NCI-H82 (cell line): ENCODE measurements at regions not wholly inside any gene's neighbourhood (a gene's known extent, or its start where the extent isn't known, plus 50 kb on each side); places are given as distances from the start of the nearest gene placed in this dataset.
A peak's percentile ranks its signal among the peaks of the same experiment; 100 is the strongest.

Source experiments
- DNase-seq: peaks from one replicate; lab custom pipeline; 2025; lab: John Stamatoyannopoulos, UW

- DNase-seq: no peak
Observed at GRCh38 chr17:79281803-79282202, 207.2 kb downstream of the ENGASE start.

DNA sequence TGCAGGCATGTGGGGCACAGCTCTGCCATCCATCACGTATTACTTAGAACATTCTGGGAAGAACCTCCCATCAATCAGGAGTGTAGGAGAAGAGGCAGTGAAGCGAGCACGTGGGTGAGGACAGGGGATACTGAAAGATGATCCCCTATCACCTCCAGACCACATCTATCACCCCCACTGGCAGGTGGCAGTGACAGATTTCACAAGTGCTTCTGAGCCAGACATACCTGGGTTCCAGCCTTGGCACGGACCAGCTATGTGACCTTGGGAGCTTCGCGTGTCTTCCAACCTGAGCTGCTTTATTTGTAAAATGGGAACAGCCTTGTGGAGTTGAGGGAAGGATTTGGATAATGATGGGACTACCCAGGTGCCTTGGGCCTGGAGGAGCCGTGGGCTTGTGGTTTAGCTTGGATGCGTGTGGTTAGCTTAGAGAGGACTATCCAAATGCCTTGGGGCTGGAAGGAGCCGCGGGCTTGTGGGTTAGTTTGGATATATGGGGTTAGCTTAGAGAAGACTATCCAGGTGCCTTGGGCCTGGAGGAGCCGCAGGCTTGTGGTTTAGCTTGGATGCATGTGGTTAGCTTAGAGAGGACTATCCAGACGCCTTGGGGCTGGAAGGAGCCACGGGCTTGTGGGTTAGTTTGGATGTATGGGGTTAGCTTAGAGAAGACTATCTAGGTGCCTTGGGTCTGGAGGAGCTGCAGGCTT, 206.4 kb downstream of the ENGASE start:
- DNase-seq: no peak

DNA sequence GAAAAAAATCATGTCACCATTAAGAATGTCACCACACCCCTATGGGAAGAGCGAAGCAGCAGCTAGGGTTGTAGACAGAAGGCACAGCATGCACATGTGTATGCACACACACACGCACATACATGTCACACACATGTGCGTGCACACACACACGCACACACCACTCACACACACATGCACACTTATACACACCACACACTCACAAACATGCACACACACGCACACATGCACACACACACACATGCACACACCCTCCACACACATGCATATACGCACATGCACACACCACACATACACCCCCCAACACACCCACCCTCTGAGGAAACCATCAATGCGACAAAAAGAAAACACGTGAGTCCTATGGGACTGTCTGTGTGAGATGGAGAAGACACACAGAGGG, 205.4 kb downstream of the ENGASE start:
- DNase-seq: no peak

DNA sequence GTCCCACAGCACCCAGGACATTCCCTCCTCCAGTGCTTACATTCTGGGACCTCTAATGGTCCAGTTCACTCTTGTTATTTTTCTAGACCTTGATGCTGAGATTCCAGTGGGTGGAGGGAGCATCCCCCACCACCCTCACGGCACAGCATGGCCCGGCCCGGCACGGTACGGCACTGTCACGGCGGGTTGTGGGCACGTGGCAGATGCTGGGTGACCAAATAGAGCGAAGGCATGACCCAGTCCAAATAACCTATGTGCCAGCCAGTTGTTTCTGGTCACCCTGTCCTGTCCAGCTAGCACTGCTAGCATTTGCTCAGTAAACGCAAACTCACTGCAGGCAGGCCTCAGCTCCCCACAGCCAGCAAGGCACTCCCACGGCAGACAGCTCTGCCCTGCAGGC, 204.7 kb downstream of the ENGASE start:
- no peak for DNase-seq

DNA sequence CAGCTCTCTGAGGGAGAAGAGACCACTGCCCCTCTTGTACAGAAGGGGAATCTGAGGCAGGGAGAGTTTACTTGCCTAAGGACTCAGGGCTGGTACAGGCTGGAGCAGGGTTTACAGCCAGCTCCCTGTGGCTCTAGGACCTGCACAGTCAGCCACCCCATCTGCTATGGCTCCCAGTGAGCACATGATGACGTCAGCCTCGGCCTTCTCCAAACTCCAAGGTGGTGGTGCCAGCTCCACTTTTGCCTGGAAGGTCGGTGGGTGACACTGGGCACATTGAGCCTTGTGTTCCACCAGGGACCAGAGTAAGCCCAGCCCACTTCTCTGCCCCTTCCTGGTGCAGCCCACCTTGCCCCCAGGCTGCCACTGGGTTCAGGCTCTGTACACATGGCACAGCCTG, 202.2 kb downstream of the ENGASE start:
- DNase-seq: peak; percentile 28

- DNase-seq: no peak
Observed at GRCh38 chr17:79273660-79274059, 199.0 kb downstream of the ENGASE start.

DNA sequence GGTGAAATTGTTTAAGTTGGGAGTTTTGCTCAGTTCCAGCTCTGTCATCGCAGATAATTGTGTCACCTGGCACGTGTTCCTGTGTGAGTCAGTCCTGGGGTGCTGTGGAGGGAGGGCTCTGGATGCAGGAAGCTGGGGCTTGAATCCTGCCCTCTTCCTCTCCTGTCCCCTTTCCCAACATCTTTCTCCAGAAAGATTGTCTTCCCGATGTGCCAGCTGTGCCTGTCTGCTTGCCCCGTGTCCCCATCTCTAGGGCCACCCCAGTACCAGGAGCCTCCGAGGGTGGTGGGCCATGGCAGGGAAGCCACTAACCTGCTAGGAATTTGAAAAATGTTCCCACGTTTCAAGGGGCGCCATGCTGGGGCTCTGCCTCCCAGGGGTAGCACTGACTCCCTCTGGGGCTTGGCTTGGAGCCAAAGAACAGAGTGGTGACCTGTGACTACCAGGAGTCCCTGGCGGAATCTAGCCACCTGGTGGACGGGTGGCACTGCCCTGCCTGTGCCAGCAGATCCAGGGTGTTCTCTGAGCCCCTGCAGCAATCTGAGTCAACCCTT, 198.1 kb downstream of the ENGASE start:
- no peak for DNase-seq

- no peak for DNase-seq
Observed at GRCh38 chr17:79272220-79272619, 197.6 kb downstream of the ENGASE start.

DNA sequence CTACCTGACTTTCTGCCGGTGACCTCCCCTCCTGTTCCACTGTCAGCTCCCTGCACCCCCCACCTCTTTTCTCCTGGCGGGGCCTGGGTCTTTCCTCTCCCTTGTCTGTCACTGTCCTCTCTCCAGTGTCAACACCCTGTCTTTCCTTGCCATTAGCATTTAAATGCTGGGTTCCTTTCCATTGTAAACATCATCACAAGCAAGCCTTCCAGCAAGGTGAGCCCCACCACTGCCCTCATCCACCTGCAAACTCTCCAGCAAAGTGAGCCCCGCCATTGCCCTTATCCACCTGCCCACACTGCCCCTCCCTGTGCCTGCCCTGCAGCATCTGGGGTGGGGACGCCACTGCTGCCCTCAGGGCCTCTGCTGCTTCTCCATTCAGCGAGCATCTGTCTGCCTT, 195.0 kb downstream of the ENGASE start:
- no peak for DNase-seq

DNA sequence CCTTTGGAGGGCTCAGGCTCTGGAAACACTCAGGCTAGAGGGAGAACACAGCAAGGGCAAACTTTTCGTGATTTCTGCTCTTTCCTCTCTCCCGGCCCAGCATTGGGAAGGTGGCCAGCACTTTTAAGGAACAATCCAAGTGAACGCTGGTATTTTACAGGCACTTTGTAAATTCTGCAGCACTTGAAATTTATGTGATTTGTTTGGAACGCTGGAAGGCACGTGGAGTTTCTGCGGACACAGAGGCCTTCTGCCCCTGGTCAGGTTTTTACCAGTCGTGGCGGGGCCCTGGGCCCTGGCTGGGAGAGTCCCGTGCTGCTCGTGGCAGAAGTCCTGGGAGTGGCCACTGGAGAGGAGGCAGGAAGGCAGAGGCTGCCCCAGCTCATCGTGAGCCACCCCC, 188.6 kb downstream of the ENGASE start:
- DNase-seq: no peak

GRCh38 chr17:79262624-79263023, 188.0 kb downstream of the ENGASE start:
- DNase-seq: no peak

DNA sequence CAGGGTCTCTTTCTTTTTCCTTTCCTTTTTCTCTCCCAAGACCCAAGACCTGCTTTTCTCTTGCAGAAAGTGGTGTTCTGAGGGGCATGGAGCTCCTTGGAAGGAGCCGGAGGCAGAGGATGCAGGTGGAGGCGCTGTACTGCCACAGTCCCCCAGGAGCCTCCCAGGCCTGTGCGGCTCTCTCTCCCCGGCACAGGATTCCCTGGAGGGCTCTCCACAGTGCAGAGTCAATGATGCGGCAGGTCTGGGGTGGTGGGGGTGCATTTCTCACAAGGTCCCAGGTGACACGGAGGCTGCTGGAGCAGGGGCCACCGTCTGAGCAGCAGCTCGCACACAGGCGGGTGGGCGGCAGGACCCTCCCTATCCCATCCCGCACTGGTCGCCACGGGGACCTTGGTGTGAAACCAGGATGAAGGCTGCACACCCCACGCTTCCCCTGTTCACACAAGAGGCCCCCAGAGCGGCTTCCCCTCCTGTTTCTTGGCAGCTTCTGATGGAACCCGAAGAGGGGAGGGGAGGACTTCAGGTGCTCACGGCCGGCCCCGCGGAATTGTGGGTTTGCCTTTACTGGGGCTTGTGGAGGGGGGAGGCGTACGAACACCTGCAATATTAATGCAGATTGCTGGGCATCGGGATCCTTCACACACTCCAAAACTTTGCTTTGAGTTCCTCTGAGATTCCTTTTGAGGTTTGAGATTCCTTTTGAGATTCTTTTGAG, 186.9 kb downstream of the ENGASE start:
- no peak for DNase-seq

- no peak for DNase-seq
Observed at GRCh38 chr17:79258843-79259242, 184.2 kb downstream of the ENGASE start.

GRCh38 chr17:79258041-79258440, 183.4 kb downstream of the ENGASE start:
- DNase-seq: no peak

DNA sequence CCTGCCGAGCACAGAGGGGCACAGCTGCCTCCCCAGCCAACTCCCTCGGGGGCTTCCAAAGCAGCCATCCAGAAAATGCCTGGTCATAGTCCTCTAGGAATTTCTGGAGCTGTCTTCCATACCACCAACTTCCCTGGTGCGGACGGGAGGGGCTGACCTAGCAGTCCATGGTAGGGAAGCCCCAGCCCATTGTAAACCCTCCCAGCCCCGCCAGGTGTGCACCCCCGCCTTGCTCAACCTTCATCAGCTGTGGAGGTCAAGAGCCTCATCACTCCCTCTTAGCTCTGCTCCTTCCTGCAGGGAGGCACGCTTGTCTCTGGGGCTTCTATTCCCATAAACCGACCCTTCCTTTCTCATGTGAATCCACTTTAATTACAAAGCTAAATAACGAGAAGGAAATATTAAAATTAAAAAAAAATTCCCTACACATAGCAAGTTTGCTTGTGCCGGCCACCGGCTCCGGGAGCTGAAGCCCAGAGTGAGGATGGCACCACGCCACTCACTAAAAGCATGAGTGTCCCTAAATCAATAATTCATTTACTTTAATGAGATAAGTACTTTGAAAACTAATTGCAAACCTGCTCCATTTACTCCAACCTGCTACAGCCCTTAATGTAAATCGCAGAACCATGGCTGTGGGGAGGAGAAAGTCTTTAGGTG, 181.4 kb downstream of the ENGASE start:
- peak; percentile 34 for DNase-seq

- DNase-seq: no peak
Observed at GRCh38 chr17:79255456-79255855, 180.8 kb downstream of the ENGASE start.

- no peak for DNase-seq
Observed at GRCh38 chr17:79255046-79255445, 180.4 kb downstream of the ENGASE start.

DNA sequence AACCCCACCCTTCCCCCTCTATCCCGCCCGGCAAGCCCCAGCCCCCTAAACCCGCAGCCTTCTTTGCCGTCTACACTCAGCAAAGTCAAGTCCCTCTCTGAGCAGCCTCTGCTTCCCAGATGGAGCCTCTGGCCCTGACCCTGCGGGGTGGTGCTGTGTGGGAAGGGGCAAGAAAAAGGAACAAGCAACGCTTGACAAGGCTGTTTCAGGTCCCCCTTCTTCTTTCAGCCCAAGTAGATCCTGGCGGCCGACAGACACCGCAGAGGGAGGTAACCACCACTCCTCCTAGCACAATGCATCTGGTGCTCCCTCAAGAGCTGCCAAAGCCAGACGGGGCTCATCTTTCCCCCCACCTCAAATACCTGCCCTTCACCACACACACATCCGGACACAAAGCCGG, 178.3 kb downstream of the ENGASE start:
- DNase-seq: peak; percentile 30

- DNase-seq: no peak
Observed at GRCh38 chr17:79251824-79252223, 177.2 kb downstream of the ENGASE start.

DNA sequence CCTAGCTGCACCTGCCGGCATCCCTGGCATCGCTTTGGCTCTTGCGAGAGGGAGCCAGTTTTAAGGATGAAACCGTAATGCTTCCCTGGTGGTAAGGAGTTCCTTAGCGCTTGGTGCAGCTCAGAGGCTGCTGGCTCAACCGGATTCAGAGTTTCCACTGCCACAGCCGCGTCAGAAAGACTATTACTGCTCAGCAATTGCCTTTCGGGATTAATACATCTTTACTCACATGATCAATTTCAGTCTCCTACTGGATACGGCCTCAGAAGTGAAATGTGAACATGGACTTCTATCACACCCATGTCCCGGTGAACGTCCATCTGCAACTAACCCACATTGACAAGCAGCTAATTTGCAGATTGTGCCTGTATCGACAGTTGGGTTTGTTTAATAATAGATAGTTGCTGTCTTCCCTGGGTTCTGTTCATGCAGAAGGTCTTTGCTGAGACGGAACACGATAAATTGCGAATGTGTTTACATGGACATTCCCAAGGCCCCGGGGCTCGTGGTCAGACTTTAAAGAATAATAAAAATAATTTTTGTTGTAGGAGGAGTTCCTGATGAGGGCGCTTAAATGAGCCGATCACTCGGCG, 175.4 kb downstream of the ENGASE start:
- no peak for DNase-seq

DNA sequence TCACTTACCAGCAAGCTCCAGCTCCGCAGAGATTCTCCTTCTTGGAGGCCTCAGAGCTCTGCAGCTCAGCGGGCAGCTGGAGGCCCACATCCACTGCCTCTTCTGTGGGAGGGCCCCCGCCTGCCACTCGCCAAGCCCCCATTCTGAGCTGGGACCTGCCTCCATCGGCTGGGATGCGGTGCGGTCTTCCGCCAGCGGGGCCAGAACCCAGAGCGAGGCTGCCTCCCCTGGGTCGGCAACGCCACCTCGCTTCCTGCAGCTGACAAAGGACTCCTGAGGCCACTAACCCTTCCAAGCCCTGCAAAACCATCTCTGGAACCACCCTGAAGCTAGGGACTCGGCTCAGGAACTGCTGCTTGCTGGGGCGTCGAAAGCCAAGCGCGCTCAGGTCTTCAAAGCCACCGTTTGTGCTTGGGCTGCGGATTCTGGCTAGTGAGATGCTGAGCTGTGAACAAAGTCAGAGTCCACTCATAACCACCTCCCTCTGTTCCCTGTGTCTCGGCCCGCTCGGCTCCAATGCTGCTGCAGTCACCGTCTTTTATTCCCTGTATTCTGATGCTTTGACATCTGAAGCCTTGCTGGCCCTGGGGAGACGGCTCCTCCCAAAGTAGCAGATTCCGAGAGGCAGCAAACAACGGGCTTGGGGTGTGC, 174.3 kb downstream of the ENGASE start:
- DNase-seq: no peak
